OCI-LY7 (cell line): ENCODE measurements at regions not wholly inside any gene's neighbourhood (a gene's known extent, or its start where the extent isn't known, plus 50 kb on each side); places are given as distances from the start of the nearest gene placed in this dataset.

ENCODE experiments used
- BruUV-seq: library from RNA; stranded (reverse); fragments of 400-500 nt; replicated peaks from 2 replicates; lab custom pipeline; 2021; lab: Mats Ljungman, UMichigan
- CTCF ChIA-PET: fragments of 300-600 bp; sonication (Branson Sonifier 250); formaldehyde crosslinking; loops from one replicate; lab custom pipeline; 2022; ENCODE audit warnings: antibody characterized with exemption; ENCODE audit not compliant: unreplicated experiment; lab: Charles Lee
- POLR2A ChIA-PET: fragments of 300-600 bp; sonication (Branson Sonifier 250); formaldehyde crosslinking; loops from one replicate; lab custom pipeline; 2022; ENCODE audit warnings: antibody characterized with exemption; lab: Charles Lee
- DNase-seq: peaks from one replicate; pipeline ENCODE4 v3.0.0-alpha.2; 2015; ENCODE audit warnings: low spot score
- H2AFZ ChIP-seq: fragments of 200-600 bp; sonication (generic), shearing (Covaris generic); 2 replicates; pipeline ENCODE4 v1.6.1; 2014; ENCODE audit warnings: mild to moderate bottlenecking, antibody characterized with exemption, low read length, moderate library complexity
- H3K27ac ChIP-seq: fragments of 200-600 bp; sonication (generic); 2 replicates; pipeline ENCODE4 v1.5.1; 2014; ENCODE audit warnings: mixed run types, low read depth, mild to moderate bottlenecking, moderate library complexity, low read length, inconsistent platforms; ENCODE audit not compliant: poor library complexity, severe bottlenecking
- H3K36me3 ChIP-seq: fragments of 200-600 bp; sonication (generic); 2 replicates; pipeline ENCODE4 v1.6.1; 2014; ENCODE audit warnings: mild to moderate bottlenecking, antibody characterized with exemption, low read length, moderate library complexity, mixed read lengths; ENCODE audit not compliant: insufficient read depth
- H3K4me1 ChIP-seq: fragments of 200-600 bp; sonication (generic); 2 replicates; pipeline ENCODE4 v1.5.1; 2014; ENCODE audit warnings: mild to moderate bottlenecking, low read length; ENCODE audit not compliant: insufficient read depth, poor library complexity, severe bottlenecking
- H3K4me2 ChIP-seq: fragments of 200-600 bp; sonication (generic); 2 replicates; pipeline ENCODE4 v1.6.1; 2014; ENCODE audit warnings: mild to moderate bottlenecking, low read length
- H3K4me3 ChIP-seq: fragments of 200-600 bp; sonication (generic); 2 replicates; pipeline ENCODE4 v1.5.1; 2014; ENCODE audit warnings: mild to moderate bottlenecking, low read depth, low read length; ENCODE audit not compliant: poor library complexity, severe bottlenecking
- H3K79me2 ChIP-seq: fragments of 200-600 bp; sonication (generic); 2 replicates; pipeline ENCODE4 v1.6.1; 2016; ENCODE audit warnings: low read depth, mild to moderate bottlenecking, low read length, moderate library complexity, mixed read lengths; ENCODE audit not compliant: insufficient read depth
- H3K9me2 ChIP-seq: fragments of 200-600 bp; sonication (generic); 2 replicates; pipeline ENCODE4 v1.6.1; 2016; ENCODE audit warnings: mild to moderate bottlenecking, low read length, mixed read lengths; ENCODE audit not compliant: insufficient read depth
- H3K9me3 ChIP-seq: fragments of 200-600 bp; sonication (generic); 2 replicates; pipeline ENCODE4 v1.6.1; 2014; ENCODE audit warnings: mild to moderate bottlenecking, mixed run types, low read length, mixed read lengths
- H4K20me1 ChIP-seq: fragments of 200-600 bp; sonication (generic); 2 replicates; pipeline ENCODE4 v1.6.1; 2014; ENCODE audit warnings: mild to moderate bottlenecking, antibody characterized with exemption, low read length, moderate library complexity, mixed read lengths; ENCODE audit not compliant: insufficient read depth
- CTCF ChIP-seq: fragments of 200-600 bp; sonication (generic); conservative IDR thresholded peaks from 2 replicates; pipeline ENCODE4 v1.5.1; 2014; ENCODE audit warnings: mild to moderate bottlenecking, antibody characterized with exemption, low read length, moderate library complexity, mixed read lengths
- EZH2phosphoT487 ChIP-seq: fragments of 200-600 bp; sonication (generic); IDR thresholded peaks from 2 replicates; pipeline ENCODE4 v1.6.1; 2018; ENCODE audit warnings: low read depth, borderline replicate concordance, mild to moderate bottlenecking, mixed run types, antibody characterized with exemption, low read length, moderate library complexity, mixed read lengths
- intact Hi-C: fragments of 100-400 bp; cut with micrococcal nuclease; formaldehyde crosslinking; loops from one replicate; pipeline ENCODE4 v1.10.0; 2022; ENCODE audit not compliant: unreplicated experiment

- no TSS peak for BruUV-seq
- Histone ChIP-seq H3K9me3 (no peaks in the 10 kb centered on the region), H3K4me2 (no peak overlapping the region), H3K4me3 (no peak overlapping the region), H3K79me2 (no peaks in the 10 kb centered on the region), H3K27ac (no peak overlapping the region), H3K36me3 (no peaks in the 10 kb centered on the region), H4K20me1 (no peaks in the 10 kb centered on the region), H2AFZ (no peak overlapping the region), H3K4me1 (no peaks in the 10 kb centered on the region), H3K9me2 (no peaks in the 10 kb centered on the region)
- ChIA-PET POLR2A (no interaction called here), CTCF (interaction anchor here (0.5 kb wide), 1 partner anchor 149 kb away, joined by 3 read pairs; no protein-coding TSS in a partner anchor)
- DNase-seq, result no peak
- intact Hi-C loops, result no loop called here
- TF ChIP-seq EZH2phosphoT487, result no peak
- TF ChIP-seq CTCF, result no peak
These were observed 670.9 kb downstream of the BRD1 start for GRCh38 chr22:49156662-49157285.

GRCh38 chr22:49155770-49156580 lies 671.7 kb downstream of the BRD1 start:
- no peaks in the 10 kb centered on the region for H3K9me2 ChIP-seq
- POLR2A ChIA-PET, result no interaction called here
- no peak for TF ChIP-seq EZH2phosphoT487
- TF ChIP-seq CTCF, result no peak
- H3K36me3 ChIP-seq, result no peaks in the 10 kb centered on the region
- H3K4me1 ChIP-seq, result no peaks in the 10 kb centered on the region
- no peak overlapping the region for H3K27ac ChIP-seq
- no TSS peak for BruUV-seq
- H3K4me3 ChIP-seq, result no peak overlapping the region
- intact Hi-C loops, result no loop called here
- no peak overlapping the region for H3K4me2 ChIP-seq
- CTCF ChIA-PET, result no interaction called here
- no peaks in the 10 kb centered on the region for H3K9me3 ChIP-seq
- DNase-seq, result no peak
- H2AFZ ChIP-seq, result no peak overlapping the region
- H3K79me2 ChIP-seq, result no peaks in the 10 kb centered on the region
- no peaks in the 10 kb centered on the region for H4K20me1 ChIP-seq
